HepG2 (cell line): ENCODE measurements at regions not wholly inside any gene's neighbourhood (a gene's known extent, or its start where the extent isn't known, plus 50 kb on each side); places are given as distances from the start of the nearest gene placed in this dataset.

ENCODE experiments used
- ASH2L ChIP-seq: fragments of 300-600, 200-600 bp; sonication (generic); IDR thresholded peaks from 2 replicates; pipeline ENCODE4 v1.7.0; 2017; ENCODE audit warnings: low read depth, mild to moderate bottlenecking, moderate library complexity, mixed read lengths, low read length; ENCODE audit not compliant: insufficient read length
- HCFC1 ChIP-seq: fragments of 150-350 bp; IDR thresholded peaks from 2 replicates; pipeline ENCODE4 v1.6.1; 2014; ENCODE audit warnings: low read depth, low read length
- MBD4 ChIP-seq: IDR thresholded peaks from 2 replicates; pipeline ENCODE4 v1.6.1; 2012; ENCODE audit warnings: low read length, inconsistent platforms, borderline replicate concordance
- TOE1 ChIP-seq: sonication (generic); formaldehyde crosslinking; IDR thresholded peaks from 2 replicates; pipeline ENCODE4 v1.4.0; 2020; ENCODE audit warnings: mild to moderate bottlenecking, missing genetic modification reagents
- ZNF232 ChIP-seq: sonication (generic); formaldehyde crosslinking; IDR thresholded peaks from 2 replicates; pipeline ENCODE4 v1.4.0; 2020; ENCODE audit warnings: missing genetic modification reagents, borderline replicate concordance

GRCh38 chr2:190121305-190121704 is 58.8 kb upstream of the MSTN start:
- TF ChIP-seq ZNF232 (CRISPR knock-in tag) (no peak), MBD4 (no peak), HCFC1 (no peak), ASH2L (no peak), TOE1 (CRISPR knock-in tag) (no peak)
